ENCODE measurements at regions not wholly inside any gene's neighbourhood (a gene's known extent, or its start where the extent isn't known, plus 50 kb on each side); places are given as distances from the start of the nearest gene placed in this dataset.

DNA sequence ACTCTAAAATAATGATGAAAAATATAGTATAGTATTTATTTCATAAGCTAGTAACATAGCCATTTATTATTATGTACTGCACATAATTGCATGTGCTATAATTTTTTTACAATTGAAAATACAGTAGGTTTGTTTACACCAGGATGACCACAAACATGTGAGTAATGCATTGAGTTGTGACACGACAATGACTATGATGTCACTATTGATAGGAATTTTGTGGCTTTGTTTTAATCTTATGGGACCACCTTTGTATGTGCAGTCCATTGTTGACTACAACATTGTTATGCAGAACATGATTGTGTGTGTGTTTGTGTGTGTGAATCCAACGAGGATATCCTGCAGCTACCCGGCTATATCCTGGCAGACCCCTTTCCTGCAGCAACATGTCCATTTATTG is 372.2 kb upstream of the MCTP2 start:
- Histone ChIP-seq H3K36me3 (no peaks in the 10 kb centered on the region), H3K4me1 (ENCODE audit: control insufficient read depth in 1 of 2, insufficient read depth in 1 of 2, low read depth in 1 of 2, low read length in 1 of 2) (peaks cover 30 to 33% of the 10 kb centered on the region in 2 experiments), H3K27ac (no peak overlapping the region), H3K9me3 (no peaks in the 10 kb centered on the region), H3K27me3 (no peaks in the 10 kb centered on the region), H3K4me3 (ENCODE audit: low read depth in 1 of 2, low read length in 1 of 2) (no peak overlapping the region)
- TF ChIP-seq, protein P1, sequence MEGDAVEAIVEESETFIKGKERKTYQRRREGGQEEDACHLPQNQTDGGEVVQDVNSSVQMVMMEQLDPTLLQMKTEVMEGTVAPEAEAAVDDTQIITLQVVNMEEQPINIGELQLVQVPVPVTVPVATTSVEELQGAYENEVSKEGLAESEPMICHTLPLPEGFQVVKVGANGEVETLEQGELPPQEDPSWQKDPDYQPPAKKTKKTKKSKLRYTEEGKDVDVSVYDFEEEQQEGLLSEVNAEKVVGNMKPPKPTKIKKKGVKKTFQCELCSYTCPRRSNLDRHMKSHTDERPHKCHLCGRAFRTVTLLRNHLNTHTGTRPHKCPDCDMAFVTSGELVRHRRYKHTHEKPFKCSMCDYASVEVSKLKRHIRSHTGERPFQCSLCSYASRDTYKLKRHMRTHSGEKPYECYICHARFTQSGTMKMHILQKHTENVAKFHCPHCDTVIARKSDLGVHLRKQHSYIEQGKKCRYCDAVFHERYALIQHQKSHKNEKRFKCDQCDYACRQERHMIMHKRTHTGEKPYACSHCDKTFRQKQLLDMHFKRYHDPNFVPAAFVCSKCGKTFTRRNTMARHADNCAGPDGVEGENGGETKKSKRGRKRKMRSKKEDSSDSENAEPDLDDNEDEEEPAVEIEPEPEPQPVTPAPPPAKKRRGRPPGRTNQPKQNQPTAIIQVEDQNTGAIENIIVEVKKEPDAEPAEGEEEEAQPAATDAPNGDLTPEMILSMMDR (IDR thresholded peaks at IDR 0.05) = no peak

DNA sequence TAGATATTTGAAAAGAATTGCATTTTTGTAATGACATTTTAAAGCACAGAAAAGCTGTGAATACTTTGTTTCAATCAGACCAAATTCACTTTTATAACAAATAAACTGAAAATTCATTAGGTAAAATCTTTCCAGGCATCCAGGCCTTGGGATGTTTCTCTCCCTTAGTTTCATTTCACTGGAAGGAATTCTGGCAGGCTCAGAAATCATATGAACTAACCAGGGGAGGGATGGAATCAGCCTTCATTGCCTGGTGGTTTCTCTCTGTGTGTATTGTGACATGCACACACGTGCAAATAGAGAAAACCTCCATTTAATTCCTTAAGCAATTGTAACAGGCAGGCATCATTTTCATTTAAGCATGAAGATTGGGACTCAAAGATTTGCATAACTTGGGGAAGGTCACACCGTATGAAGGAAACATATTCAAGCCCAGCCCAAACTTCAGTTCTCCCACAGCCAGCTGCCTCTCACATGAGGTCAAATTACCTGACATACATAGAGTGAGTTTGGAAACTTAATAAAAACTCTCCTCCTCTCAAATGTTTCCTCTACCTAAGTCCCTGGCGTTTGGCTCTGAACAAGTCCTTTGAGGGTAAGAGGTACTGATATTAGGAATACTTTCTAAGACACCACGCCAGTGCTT is 376.1 kb upstream of the MCTP2 start:
- H3K27me3 ChIP-seq = no peaks in the 10 kb centered on the region
- no peaks in the 10 kb centered on the region for H3K4me1 ChIP-seq (ENCODE audit: control insufficient read depth in 1 of 2, insufficient read depth in 1 of 2, low read depth in 1 of 2, low read length in 1 of 2)
- no peaks in the 10 kb centered on the region for H3K9me3 ChIP-seq
- no peak overlapping the region for H3K4me3 ChIP-seq (ENCODE audit: low read depth in 1 of 2, low read length in 1 of 2)
- no peaks in the 10 kb centered on the region for H3K36me3 ChIP-seq
- TF ChIP-seq, protein P1 (IDR thresholded peaks at IDR 0.05) = no peak
- H3K27ac ChIP-seq = no peak overlapping the region

DNA sequence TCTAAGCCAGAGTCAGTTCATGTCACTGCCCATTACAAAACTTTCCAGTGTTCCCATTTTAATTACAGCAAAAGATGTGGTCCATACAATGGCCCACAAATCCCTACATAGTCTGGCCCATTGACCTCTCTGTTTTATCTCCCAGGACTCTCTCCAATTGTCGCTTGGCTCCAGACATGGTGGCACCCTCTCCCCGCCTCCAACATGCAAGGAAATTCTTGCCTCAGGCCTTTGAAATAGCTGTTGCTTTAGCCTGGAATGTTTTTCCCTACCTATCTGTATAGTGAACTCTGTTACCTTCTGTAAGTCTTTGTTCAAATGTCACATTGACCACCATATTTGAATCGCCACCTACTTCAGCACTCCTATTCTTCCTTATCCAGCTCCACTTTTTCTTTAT is 377.3 kb upstream of the MCTP2 start:
- H3K36me3 ChIP-seq = no peaks in the 10 kb centered on the region
- H3K4me1 ChIP-seq (ENCODE audit: control insufficient read depth in 1 of 2, insufficient read depth in 1 of 2, low read depth in 1 of 2, low read length in 1 of 2) = no peaks in the 10 kb centered on the region
- no peaks in the 10 kb centered on the region for H3K9me3 ChIP-seq
- no peak overlapping the region for H3K4me3 ChIP-seq (ENCODE audit: low read depth in 1 of 2, low read length in 1 of 2)
- no peak overlapping the region for H3K27ac ChIP-seq
- no peaks in the 10 kb centered on the region for H3K27me3 ChIP-seq
- TF ChIP-seq, protein P1 (IDR thresholded peaks at IDR 0.05) = no peak

DNA sequence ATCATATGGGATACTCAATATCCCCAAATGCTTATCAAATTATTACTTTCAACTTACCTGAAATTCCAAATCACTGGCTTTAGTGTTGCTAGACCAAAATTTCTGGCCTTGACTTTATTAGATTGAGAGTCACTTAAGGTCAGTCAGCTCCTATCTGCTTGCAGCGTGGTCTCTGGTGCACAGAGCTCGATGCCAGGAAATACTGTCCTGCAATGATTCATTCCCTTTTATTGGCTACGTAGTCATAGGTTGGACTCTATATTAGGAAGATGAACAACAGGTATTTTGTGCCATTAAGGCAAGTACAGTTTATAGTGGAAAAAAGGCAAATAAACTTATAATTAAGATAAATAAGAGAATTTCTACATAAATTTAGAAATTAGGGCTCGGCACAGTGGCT is 378.6 kb upstream of the MCTP2 start:
- Histone ChIP-seq H3K27me3 (no peaks in the 10 kb centered on the region), H3K4me3 (ENCODE audit: low read depth in 1 of 2, low read length in 1 of 2) (no peak overlapping the region), H3K4me1 (ENCODE audit: control insufficient read depth in 1 of 2, insufficient read depth in 1 of 2, low read depth in 1 of 2, low read length in 1 of 2) (no peaks in the 10 kb centered on the region), H3K36me3 (no peaks in the 10 kb centered on the region), H3K9me3 (no peaks in the 10 kb centered on the region), H3K27ac (no peak overlapping the region)
- TF ChIP-seq, protein P1 (IDR thresholded peaks at IDR 0.05) = no peak

DNA sequence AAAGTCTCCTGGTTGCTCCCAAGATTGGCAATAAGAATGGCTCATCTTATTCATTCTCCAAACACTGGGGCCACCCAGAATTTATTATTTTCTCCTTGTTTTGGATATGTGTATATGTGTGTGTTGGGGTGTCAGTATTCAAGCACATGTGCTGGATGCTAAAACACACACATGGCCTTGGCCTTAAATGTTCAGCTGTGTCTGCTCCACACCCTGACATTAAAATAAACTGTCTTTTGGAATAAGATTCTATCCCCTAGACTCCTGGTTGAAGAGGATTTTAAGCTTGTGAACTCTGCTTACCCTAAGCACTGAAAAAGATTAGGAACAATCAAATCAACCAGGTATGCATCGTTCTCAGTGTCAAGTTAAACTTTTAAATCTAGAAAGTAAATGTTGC is 382.9 kb upstream of the MCTP2 start:
- Histone ChIP-seq H3K9me3 (no peaks in the 10 kb centered on the region), H3K36me3 (no peaks in the 10 kb centered on the region), H3K4me3 (ENCODE audit: low read depth in 1 of 2, low read length in 1 of 2) (no peak overlapping the region), H3K4me1 (ENCODE audit: control insufficient read depth in 1 of 2, insufficient read depth in 1 of 2, low read depth in 1 of 2, low read length in 1 of 2) (no peaks in the 10 kb centered on the region), H3K27me3 (no peaks in the 10 kb centered on the region), H3K27ac (no peak overlapping the region)
- TF ChIP-seq, protein P1 (IDR thresholded peaks at IDR 0.05) = no peak

Data from neutrophil (primary cell).